Osteocyte (in vitro differentiated cells): ENCODE measurements at regions not wholly inside any gene's neighbourhood (a gene's known extent, or its start where the extent isn't known, plus 50 kb on each side); places are given as distances from the start of the nearest gene placed in this dataset.

Source experiments
- DNase-seq: peaks from one replicate; pipeline ENCODE4 v3.0.0; 2021; ENCODE audit warnings: mixed read lengths; ENCODE audit not compliant: unreplicated experiment; ENCODE audit errors: extremely low spot score
- H3K27ac Mint-ChIP-seq: one replicate; pipeline ENCODE4 v1.8.0; 2021; ENCODE audit warnings: mild to moderate bottlenecking, mixed read lengths; ENCODE audit not compliant: unreplicated experiment
- H3K27me3 Mint-ChIP-seq: one replicate; pipeline ENCODE4 v1.8.0; 2021; ENCODE audit warnings: mixed read lengths; ENCODE audit not compliant: unreplicated experiment
- H3K36me3 Mint-ChIP-seq: one replicate; pipeline ENCODE4 v1.8.0; 2021; ENCODE audit warnings: mixed read lengths; ENCODE audit not compliant: unreplicated experiment
- H3K4me1 Mint-ChIP-seq: one replicate; pipeline ENCODE4 v1.8.0; 2021; ENCODE audit warnings: mixed read lengths; ENCODE audit not compliant: unreplicated experiment
- H3K4me3 Mint-ChIP-seq: one replicate; pipeline ENCODE4 v1.8.0; 2021; ENCODE audit warnings: mild to moderate bottlenecking, moderate library complexity, mixed read lengths; ENCODE audit not compliant: unreplicated experiment
- H3K9me3 Mint-ChIP-seq: one replicate; pipeline ENCODE4 v1.8.0; 2021; ENCODE audit warnings: mixed read lengths; ENCODE audit not compliant: unreplicated experiment
- CTCF ChIP-seq: fragments of 200-600 bp; sonication (generic); IDR thresholded peaks from 2 replicates; pipeline ENCODE4 v1.5.0; 2021; ENCODE audit warnings: antibody characterized with exemption, mild to moderate bottlenecking, moderate library complexity

DNA sequence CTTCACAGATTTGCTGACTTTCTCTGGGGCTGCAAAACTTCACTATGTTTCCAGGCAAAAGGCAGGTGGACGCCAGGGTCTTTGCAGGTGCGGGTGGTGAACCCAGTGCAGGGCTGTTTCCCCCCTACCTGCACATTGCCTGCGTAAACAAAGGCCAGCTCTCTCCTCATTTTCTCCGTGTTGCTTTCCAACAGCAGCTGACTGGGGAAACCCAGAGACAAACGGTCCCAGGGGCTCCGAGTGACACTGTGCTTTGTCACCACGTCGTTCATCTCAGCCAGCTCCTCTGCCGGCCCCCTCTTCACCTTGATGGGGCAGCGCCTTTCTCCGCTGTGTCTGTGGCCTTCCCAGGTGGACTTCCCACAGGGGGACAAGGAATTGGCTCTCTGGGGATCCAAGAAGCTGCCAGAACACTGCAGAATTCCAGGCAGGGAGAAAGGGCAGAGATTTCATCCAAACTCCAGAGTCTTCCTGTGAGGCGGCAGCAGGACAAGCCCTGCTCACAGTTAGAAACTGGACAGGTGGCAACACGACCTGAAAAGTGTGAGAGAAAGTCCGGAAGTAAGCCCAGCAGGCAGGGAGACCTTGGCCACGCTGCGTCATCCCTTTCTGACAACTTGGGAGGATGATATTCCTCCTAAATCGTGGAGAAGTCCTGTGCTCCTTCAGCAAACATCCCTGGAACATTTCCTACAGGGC, 1493.7 kb downstream of the TBC1D22A start:
- H3K9me3 Mint-ChIP-seq, result no peaks in the 10 kb centered on the region

DNA sequence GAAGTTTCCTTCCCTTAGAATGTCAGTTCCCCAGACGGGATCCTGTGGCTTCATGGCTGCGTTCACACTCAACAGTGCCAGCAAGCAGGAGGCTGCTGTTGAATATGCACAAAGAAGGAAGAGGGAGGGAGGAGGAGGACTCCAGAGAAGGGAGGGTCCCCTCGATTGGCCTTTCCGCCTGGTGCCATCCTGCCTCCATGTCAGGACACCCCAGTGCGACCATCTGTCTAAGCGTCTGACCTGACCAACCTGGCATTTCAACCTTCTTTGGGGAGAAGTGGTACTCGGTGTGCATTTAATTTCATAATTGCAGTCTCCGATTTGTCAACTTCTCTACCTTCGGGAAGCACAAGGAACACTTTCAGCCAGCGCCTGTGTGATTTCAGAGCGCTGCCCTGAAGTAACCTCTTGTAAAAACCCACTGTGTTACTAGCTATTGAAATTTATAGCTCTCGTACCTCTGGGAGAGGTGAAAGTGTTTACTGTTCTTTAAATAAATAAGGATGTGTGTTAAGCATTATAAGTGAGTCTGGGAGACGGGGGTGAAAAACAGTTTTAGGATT, 1491.9 kb downstream of the TBC1D22A start:
- Mint-ChIP-seq H3K36me3 (no peaks in the 10 kb centered on the region), H3K4me3 (no peak overlapping the region), H3K27me3 (peaks cover 56% of the 10 kb centered on the region), H3K27ac (no peak overlapping the region), H3K4me1 (no peaks in the 10 kb centered on the region), H3K9me3 (no peaks in the 10 kb centered on the region)
- no peak for TF ChIP-seq CTCF
- no peak for DNase-seq

More for the DNA sequence above, 1493.7 kb downstream of the TBC1D22A start:
- no peak for DNase-seq
- Mint-ChIP-seq H3K4me1 (no peaks in the 10 kb centered on the region), H3K27ac (no peak overlapping the region), H3K36me3 (no peaks in the 10 kb centered on the region), H3K27me3 (peaks cover 53% of the 10 kb centered on the region), H3K4me3 (no peak overlapping the region)
- no peak for TF ChIP-seq CTCF

- no peaks in the 10 kb centered on the region for H3K9me3 Mint-ChIP-seq
- no peak overlapping the region for H3K27ac Mint-ChIP-seq
- H3K4me3 Mint-ChIP-seq, result no peak overlapping the region
- DNase-seq, result no peak
- TF ChIP-seq CTCF, result no peak
- no peaks in the 10 kb centered on the region for H3K36me3 Mint-ChIP-seq
- H3K4me1 Mint-ChIP-seq, result no peaks in the 10 kb centered on the region
- H3K27me3 Mint-ChIP-seq, result peaks cover 48% of the 10 kb centered on the region
These were observed 1491.1 kb downstream of the TBC1D22A start for GRCh38 chr22:48253573-48253972.

- Mint-ChIP-seq H3K4me1 (no peaks in the 10 kb centered on the region), H3K4me3 (no peak overlapping the region), H3K27ac (no peak overlapping the region), H3K9me3 (no peaks in the 10 kb centered on the region), H3K27me3 (peaks cover 46% of the 10 kb centered on the region), H3K36me3 (no peaks in the 10 kb centered on the region)
- no peak for DNase-seq
- TF ChIP-seq CTCF, result no peak
These were observed 1490.7 kb downstream of the TBC1D22A start for GRCh38 chr22:48253136-48253535.

DNA sequence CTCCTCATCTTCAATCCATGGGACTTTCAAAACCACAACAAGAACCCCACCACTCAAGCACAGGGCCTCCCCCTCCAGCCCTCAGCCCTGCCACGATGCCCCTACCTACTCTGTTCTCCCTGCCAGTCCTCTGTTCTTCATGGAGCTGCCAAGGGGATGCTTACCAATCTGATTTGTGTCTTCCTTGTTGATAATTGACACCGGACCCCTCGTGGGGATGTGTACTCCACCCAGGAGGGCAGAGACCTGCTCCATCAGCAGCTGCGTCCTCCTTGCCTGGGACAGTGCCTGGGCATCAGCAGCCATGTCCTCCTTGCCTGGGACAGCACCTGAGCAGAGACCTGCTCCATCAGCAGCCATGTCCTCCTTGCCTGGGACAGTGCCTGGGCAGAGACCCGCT, 1489.2 kb downstream of the TBC1D22A start:
- Mint-ChIP-seq H3K4me3 (no peak overlapping the region), H3K36me3 (no peaks in the 10 kb centered on the region), H3K4me1 (no peaks in the 10 kb centered on the region), H3K27me3 (peaks cover 43% of the 10 kb centered on the region), H3K27ac (no peak overlapping the region), H3K9me3 (no peaks in the 10 kb centered on the region)
- DNase-seq, result no peak
- no peak for TF ChIP-seq CTCF
